SW 1271 (cell line): ENCODE measurements at regions not wholly inside any gene's neighbourhood (a gene's known extent, or its start where the extent isn't known, plus 50 kb on each side); places are given as distances from the start of the nearest gene placed in this dataset.

Source experiments
- DNase-seq, 2 experiments: peaks; one replicate each; lab custom pipeline; 2025; lab: John Stamatoyannopoulos, UW

DNA sequence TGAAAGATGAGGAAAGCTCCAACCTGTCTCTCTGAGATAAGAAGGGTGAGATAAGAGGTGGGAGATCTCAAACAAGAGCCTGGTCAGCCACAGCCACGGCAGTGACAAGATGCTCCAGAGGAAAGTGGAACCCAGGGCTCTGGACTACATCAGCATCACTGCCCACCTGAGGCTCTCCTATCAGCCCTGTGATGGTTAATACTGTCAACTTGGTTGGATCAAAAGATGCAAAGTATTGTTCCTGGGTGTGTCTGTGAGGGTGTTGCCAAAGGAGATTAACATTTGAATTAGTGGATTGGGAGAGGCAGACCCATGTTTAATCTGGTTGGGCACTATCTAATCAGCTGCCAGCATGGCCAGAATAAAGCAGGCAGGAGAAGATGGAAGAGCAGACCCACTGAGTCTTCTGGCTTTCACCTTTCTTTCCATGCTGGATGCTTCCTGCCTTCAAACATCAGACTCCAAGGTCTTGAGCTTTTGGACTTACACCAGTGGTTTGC lies 476.6 kb upstream of the NBEA start:
- DNase-seq = no peak

GRCh38 chr13:34466301-34466700 lies 475.8 kb upstream of the NBEA start:
- no peak for DNase-seq

DNA sequence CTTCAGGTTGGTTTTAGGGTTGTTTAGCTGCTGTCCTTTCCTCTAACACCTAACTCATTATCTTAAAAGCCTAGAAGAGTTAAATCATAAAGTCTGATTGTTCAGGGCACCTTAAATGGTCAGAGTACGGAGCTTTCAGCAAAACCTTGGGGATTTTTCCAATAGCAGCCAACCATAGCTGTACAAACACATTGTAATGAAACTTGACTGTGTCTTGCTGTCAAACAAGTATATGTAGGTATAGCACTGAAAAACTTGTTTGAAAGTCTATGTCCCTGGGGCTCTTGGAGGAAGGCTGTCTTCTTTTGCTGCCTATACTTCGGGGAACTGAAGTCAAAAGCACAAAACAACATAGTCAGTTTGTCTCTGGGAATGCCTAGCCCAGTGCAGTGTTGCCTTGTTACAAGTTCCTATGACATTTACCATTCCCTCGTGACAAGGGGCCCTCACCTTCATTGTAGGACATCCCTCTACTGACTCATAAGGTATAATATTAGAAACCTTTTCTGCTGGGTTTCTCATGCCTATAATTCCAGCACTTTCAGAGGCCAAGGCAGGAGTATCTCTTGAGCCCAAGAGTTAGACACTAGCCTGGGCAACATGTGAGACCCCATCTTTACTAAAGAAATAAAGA lies 474.5 kb upstream of the NBEA start:
- DNase-seq = no peak

DNA sequence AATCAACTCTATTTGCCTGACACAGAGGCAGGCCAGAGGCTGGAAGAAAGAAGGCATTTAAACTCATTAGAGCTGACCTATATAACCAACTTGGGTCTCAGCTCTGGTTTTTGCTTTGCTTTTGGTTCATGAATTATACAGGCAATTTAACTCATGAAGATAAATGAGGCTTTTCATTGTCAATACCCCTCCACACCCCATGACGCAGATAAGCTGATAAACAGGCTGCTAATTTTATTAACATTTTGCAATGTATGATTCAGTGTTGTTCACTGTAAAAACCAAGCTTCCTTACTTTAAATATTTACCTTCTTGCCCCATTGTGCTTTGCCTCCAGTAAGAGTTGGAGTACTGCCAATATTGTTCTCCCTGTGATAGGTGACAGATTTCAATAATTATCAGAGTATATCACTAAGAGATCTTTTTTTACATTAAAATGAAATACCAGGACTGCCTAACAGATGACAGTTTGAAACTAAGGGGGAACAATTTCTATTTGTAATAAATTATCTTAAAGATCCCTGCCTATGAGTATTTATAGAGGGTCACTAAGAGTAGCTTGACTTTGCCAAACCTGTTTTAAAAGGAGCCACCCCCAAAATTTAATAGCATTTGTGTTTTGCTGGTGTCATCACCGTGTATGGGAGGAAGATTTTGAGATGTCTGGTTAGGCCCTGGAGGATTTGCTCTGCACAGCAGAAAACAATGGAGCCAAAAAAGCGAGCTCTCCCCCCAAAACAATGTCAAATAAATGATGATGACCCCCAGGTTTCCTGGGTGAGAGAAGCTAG lies 472.7 kb upstream of the NBEA start:
- no peak for DNase-seq

- DNase-seq = no peak
Observed at GRCh38 chr13:34474187-34474868, 467.7 kb upstream of the NBEA start.

GRCh38 chr13:34478376-34478775 lies 463.7 kb upstream of the NBEA start:
- no peak for DNase-seq

GRCh38 chr13:34502011-34502410 lies 440.1 kb upstream of the NBEA start:
- DNase-seq = no peak

DNA sequence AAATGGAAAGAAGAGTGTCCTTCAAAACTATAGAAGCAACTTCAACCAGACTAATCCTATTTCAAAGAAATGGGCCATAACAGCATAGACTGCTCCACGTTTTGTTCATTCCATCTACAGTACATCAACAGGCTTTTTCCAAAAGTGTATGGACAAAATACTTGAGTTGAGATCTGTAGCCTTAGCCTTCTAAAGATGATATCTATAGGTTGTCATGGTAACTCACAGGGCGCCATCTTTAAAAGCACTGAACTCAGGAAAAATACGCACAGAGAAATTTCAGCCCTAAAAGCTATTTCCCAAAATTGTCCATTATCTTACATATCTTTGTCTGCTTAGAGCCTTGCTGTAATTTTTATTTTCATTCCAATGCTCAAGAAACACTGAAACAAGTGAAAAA lies 439.4 kb upstream of the NBEA start:
- no peak for DNase-seq

DNA sequence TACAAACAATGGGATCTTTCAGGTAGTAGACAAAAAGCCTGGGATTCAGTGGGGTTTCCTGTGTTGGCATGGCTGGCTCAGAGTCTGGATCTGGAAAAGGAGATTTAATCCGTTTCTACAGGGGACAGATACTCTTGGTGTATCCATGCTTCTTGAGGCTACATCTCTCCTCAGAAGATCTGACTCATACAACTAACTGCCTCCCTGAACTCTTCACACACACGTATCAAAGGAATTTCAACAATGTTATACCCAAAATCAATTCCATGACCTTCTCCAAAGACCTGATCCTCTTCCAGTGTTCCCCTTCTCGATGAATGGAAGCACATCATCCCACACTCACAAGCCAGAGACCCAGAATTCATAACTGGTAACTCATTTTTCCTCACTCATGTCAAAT lies 435.3 kb upstream of the NBEA start:
- no peak for DNase-seq

DNA sequence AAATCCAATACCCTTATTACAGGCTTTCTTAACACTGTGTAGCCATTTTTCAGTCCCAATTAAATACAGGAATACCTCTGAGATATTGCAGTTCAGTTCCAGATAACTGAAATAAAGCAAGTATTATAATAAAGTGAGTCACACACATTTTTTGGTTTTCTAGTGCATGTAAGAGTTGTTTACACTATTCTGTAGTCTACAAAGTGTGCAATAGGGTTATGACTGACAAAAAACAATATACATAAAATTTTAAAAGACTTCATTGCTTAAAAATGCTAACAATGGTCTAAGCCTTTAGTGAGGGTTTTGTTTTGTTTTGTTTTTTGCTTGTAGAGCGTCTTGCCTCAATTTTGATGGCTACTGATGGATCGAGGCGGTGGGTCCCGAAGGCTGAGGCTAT lies 434.4 kb upstream of the NBEA start:
- no peak for DNase-seq

- no peak for DNase-seq
Observed at GRCh38 chr13:34512817-34513216, 429.3 kb upstream of the NBEA start.

DNA sequence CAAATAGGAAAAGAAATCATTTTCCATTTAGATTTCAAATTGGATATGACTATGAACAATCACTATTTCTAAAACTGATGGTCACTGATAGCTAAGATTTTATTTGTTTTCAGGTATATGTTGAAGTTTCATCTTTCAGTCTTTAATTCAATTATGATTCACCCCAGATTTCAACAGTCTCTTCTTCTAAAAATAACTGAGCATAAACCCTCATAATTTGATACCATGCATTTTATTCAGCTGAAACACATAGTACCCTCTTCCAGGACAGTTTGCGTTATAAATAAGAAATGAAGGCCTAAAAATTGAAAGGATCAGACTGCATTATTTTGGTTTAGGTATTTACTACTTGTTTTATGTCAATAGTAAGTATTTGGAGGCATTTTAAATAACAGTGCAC lies 428.5 kb upstream of the NBEA start:
- DNase-seq = no peak

- no peak for DNase-seq
Observed at GRCh38 chr13:34515201-34515600, 426.9 kb upstream of the NBEA start.

DNA sequence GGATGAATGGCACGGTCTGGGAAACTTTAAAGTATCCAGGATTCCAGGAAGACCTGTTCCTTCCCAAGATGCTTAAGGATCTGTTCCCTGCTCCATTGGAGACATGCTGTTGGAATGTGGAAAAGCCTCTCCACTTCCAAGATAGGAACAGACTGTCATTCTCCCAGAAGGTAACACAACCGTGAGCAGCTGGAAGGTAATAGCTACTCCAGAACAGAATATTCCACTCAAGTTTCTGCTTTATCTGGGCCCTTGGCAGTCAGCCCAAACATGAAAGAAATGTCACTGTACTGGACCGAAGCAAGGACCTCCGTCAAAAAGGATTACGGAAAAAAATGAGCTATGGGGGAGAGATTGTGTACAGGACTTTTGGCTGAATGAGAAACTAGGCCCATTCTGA lies 420.9 kb upstream of the NBEA start:
- DNase-seq = no peak

GRCh38 chr13:34522808-34523207 lies 419.3 kb upstream of the NBEA start:
- no peak for DNase-seq

- no peak for DNase-seq
Observed at GRCh38 chr13:34523406-34523805, 418.7 kb upstream of the NBEA start.

DNA sequence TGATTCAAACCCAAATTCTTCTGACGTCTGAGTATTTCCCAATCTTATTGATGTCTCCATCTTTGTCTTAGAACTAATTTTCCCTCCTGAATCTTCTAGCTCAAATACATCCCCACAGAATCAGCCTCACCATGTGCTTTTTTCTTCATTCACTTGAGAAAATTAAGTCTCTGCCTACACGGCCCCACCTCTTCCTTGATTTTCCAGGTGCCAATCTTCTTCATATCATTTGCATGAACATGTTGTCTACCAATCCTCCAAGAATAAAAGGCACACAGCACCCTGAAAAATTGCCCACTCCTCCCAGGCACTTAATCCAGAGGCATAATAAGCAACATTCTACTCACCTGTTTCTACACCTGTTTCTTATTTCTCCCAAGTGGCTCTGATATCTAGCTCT lies 408.1 kb upstream of the NBEA start:
- no peak for DNase-seq

DNA sequence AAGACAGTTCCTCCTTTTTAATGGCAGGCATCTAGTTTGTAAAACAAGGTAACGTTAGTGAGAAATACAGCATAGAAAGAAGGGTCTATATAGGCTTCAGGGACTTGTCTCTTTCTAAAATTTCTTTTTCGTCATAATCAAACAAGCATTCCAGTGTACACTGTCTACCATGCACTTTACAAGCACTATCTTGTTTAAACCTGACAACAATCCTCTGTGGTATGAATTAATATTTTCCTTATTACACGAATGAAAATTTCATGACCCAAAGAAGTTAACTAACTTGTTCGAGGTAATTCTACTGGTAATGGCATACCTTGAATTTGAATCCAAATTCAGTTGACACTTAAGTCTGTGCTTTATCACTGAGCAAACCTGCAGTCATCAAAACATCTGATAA lies 399.7 kb upstream of the NBEA start:
- no peak for DNase-seq

DNA sequence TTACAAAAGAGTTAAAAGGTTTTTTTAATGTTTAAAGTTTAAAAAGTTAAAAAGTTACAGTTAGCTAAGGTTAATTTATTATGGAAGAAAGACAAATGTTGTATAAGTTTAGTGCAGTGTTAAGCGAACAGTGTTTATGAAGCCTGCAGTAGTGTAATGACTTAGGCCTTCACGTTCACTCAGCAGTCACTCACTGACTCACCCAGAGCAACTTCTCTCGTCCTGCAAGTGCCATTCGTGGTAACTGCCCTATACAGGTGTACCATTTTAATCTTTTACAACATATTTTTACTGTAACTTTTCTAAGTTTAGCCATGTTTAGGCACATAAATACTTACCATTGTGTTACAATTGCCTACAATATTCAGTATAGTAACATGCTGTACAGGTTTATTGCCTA lies 398.2 kb upstream of the NBEA start:
- DNase-seq = no peak

DNA sequence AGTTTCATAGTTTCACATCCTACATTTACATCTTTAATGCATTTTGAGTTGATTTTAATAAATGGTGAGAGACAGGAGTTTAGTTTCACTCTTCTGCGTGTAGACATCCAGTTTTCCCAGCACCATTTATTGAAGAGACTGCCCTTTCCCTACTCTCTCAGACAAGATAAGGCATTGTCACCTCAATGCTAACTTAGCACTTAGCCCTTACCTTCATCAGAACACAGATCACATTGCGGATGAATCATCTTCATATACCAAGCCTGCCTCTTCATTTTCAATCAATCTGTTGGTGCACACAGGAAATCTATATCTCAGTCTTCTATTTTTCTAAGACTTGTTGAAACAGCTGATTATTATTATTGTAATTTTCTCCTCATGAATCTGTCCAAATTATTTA lies 396.6 kb upstream of the NBEA start:
- DNase-seq = no peak

GRCh38 chr13:34546344-34547250 lies 395.5 kb upstream of the NBEA start:
- no peak for DNase-seq

GRCh38 chr13:34547929-34548328 lies 394.1 kb upstream of the NBEA start:
- no peak for DNase-seq
